ENCODE measurements at regions not wholly inside any gene's neighbourhood (a gene's known extent, or its start where the extent isn't known, plus 50 kb on each side); places are given as distances from the start of the nearest gene placed in this dataset.

DNA sequence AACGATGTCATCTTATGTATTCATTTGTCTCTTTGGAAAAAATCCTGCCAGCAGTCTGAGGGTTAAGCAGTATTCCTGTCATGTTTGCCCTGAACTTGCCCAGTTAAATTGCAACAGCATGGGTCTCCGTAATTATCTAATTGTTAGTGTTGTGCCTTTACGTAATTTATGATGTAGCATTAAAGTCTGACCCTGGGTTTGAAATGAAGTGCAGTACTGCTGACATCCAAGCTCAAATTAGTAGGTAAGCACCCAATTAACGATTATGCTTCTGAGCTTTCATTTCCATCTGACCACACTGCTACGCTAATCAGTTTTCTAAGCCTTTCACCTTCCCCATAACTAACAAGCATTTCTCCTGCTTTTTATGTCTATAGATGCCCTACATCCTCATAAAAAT is 241.8 kb downstream of the ARRDC4 start:
- TF ChIP-seq EP300 (IDR thresholded peaks at IDR 0.05; ENCODE audit: low read depth) (no peak), POLR2A (IDR thresholded peaks at IDR 0.05) (no peak), POLR2AphosphoS5 (IDR thresholded peaks at IDR 0.05) (no peak)
- TF ChIP-seq, protein P1, sequence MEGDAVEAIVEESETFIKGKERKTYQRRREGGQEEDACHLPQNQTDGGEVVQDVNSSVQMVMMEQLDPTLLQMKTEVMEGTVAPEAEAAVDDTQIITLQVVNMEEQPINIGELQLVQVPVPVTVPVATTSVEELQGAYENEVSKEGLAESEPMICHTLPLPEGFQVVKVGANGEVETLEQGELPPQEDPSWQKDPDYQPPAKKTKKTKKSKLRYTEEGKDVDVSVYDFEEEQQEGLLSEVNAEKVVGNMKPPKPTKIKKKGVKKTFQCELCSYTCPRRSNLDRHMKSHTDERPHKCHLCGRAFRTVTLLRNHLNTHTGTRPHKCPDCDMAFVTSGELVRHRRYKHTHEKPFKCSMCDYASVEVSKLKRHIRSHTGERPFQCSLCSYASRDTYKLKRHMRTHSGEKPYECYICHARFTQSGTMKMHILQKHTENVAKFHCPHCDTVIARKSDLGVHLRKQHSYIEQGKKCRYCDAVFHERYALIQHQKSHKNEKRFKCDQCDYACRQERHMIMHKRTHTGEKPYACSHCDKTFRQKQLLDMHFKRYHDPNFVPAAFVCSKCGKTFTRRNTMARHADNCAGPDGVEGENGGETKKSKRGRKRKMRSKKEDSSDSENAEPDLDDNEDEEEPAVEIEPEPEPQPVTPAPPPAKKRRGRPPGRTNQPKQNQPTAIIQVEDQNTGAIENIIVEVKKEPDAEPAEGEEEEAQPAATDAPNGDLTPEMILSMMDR (IDR thresholded peaks at IDR 0.05): no peak
